Smooth muscle cell (in vitro differentiated cells): ENCODE measurements at regions not wholly inside any gene's neighbourhood (a gene's known extent, or its start where the extent isn't known, plus 50 kb on each side); places are given as distances from the start of the nearest gene placed in this dataset.

ENCODE experiments used
- DNase-seq: peaks from one replicate; lab custom pipeline; 2025; ENCODE audit not compliant: unreplicated experiment; lab: John Stamatoyannopoulos, UW
- H2AFZ ChIP-seq: fragments of 200-600 bp; sonication (generic); 2 replicates; pipeline ENCODE4 v1.6.0; 2016; ENCODE audit warnings: antibody characterized with exemption, low read depth, mild to moderate bottlenecking
- H3F3A ChIP-seq: fragments of 200-600 bp; sonication (generic); 2 replicates; pipeline ENCODE4 v1.6.0; 2017; ENCODE audit warnings: antibody characterized with exemption, low read depth
- H3K27ac ChIP-seq: fragments of 200-600 bp; sonication (generic); 2 replicates; pipeline ENCODE4 v1.5.1; 2016; ENCODE audit warnings: low read depth, mild to moderate bottlenecking
- H3K27me3 ChIP-seq: fragments of 200-600 bp; sonication (generic); 2 replicates; pipeline ENCODE4 v1.6.1; 2016; ENCODE audit warnings: low read depth, mild to moderate bottlenecking
- H3K36me3 ChIP-seq: fragments of 200-600 bp; sonication (generic); 2 replicates; pipeline ENCODE4 v1.5.1; 2016; ENCODE audit warnings: low read depth
- H3K4me1 ChIP-seq: fragments of 200-600 bp; sonication (generic); 2 replicates; pipeline ENCODE4 v1.5.1; 2016; ENCODE audit warnings: low read depth
- H3K4me2 ChIP-seq: fragments of 200-600 bp; sonication (generic); 2 replicates; pipeline ENCODE4 v1.6.0; 2016; ENCODE audit warnings: mild to moderate bottlenecking
- H3K4me3 ChIP-seq: fragments of 200-600 bp; sonication (generic); 2 replicates; pipeline ENCODE4 v1.5.1; 2016; ENCODE audit warnings: mild to moderate bottlenecking
- H3K79me2 ChIP-seq: fragments of 200-600 bp; sonication (generic); 2 replicates; pipeline ENCODE4 v1.6.0; 2016; ENCODE audit warnings: low read depth, mild to moderate bottlenecking
- H3K9ac ChIP-seq: fragments of 200-600 bp; sonication (generic); 2 replicates; pipeline ENCODE4 v1.6.0; 2016; ENCODE audit warnings: low read depth
- H3K9me3 ChIP-seq: fragments of 200-600 bp; sonication (generic); replicated peaks from 2 replicates; pipeline ENCODE4 v1.5.1; 2016; ENCODE audit warnings: low read depth
- H4K20me1 ChIP-seq: fragments of 200-600 bp; sonication (generic); 2 replicates; pipeline ENCODE4 v1.6.0; 2016; ENCODE audit warnings: low read depth
- WGBS: methylation state at CpG from one replicate; pipeline ENCODE4 v1.1.7; 2016; ENCODE audit warnings: low lambda C conversion rate; 5-methylcytosine and 5-hydroxymethylcytosine counted together
- TF ChIP-seq, protein P1 (sequence below): fragments of 200-600 bp; sonication (generic); IDR thresholded peaks from 2 replicates; pipeline ENCODE4 v1.5.1; 2017; ENCODE audit warnings: borderline replicate concordance, mild to moderate bottlenecking, antibody characterized with exemption; ENCODE audit not compliant: insufficient read depth, poor library complexity, severe bottlenecking

DNA sequence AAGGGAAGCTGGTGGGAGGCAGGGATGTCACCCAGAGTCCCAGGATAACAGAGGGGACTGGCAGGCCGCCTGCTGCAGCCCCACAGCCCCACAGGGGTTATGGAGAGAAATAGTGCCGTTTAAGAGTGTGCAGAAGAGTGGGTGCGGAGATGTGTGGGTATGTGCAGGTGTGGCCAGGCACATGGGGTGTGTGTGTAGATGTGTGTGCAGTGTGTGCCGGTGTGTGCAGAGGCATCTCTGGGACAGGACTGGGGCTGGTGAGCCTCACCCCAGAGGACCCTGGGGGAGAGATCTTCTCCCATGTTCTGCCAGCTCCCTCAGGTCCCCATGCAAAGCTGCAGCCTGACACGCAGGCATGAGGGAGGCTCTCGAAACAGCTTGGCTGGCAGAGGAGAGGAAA is 157.4 kb downstream of the RBFOX3 start:
- no peaks in the 10 kb centered on the region for H3K36me3 ChIP-seq
- H3K4me2 ChIP-seq: no peak overlapping the region
- 84% methylated on average over 6 of the region's 6 CpGs for WGBS
- no peaks in the 10 kb centered on the region for H3K9me3 ChIP-seq
- H3K9ac ChIP-seq: no peak overlapping the region
- no peaks in the 10 kb centered on the region for H3K79me2 ChIP-seq
- no peak overlapping the region for H3K27ac ChIP-seq
- H3K4me3 ChIP-seq: no peak overlapping the region
- no peaks in the 10 kb centered on the region for H3K4me1 ChIP-seq
- TF ChIP-seq, protein P1, sequence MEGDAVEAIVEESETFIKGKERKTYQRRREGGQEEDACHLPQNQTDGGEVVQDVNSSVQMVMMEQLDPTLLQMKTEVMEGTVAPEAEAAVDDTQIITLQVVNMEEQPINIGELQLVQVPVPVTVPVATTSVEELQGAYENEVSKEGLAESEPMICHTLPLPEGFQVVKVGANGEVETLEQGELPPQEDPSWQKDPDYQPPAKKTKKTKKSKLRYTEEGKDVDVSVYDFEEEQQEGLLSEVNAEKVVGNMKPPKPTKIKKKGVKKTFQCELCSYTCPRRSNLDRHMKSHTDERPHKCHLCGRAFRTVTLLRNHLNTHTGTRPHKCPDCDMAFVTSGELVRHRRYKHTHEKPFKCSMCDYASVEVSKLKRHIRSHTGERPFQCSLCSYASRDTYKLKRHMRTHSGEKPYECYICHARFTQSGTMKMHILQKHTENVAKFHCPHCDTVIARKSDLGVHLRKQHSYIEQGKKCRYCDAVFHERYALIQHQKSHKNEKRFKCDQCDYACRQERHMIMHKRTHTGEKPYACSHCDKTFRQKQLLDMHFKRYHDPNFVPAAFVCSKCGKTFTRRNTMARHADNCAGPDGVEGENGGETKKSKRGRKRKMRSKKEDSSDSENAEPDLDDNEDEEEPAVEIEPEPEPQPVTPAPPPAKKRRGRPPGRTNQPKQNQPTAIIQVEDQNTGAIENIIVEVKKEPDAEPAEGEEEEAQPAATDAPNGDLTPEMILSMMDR: no peak
- H3K27me3 ChIP-seq: no peaks in the 10 kb centered on the region
- no peaks in the 10 kb centered on the region for H4K20me1 ChIP-seq
- H3F3A ChIP-seq: no peaks in the 10 kb centered on the region
- H2AFZ ChIP-seq: no peak overlapping the region
- no peak for DNase-seq

DNA sequence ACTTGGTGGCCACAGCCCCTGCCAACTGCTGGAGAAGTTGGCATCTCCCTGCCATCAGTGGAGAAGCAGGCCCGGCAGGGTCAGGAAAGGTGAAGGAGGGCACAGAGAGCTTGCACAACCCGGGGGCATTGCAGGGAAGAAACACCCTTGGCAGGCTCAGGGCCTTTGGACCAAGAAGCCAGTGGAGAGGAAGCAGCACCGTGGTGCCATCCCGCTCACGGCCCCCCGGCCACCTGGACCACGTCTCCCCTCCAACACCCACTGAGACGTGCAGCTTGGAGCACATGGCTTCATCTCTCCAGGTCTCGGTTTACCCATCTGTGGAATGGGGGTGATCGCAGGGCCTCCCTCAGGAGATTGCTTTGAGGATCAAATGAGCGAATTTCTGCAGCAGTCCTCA is 158.1 kb downstream of the RBFOX3 start:
- H2AFZ ChIP-seq: no peak overlapping the region
- no peak for DNase-seq
- no peak overlapping the region for H3K9ac ChIP-seq
- H3K4me1 ChIP-seq: no peaks in the 10 kb centered on the region
- no peak overlapping the region for H3K4me2 ChIP-seq
- no peaks in the 10 kb centered on the region for H3K79me2 ChIP-seq
- 76% methylated on average over 11 of the region's 11 CpGs for WGBS
- H3F3A ChIP-seq: no peaks in the 10 kb centered on the region
- no peak overlapping the region for H3K4me3 ChIP-seq
- H3K27ac ChIP-seq: no peak overlapping the region
- no peaks in the 10 kb centered on the region for H4K20me1 ChIP-seq
- TF ChIP-seq, protein P1: no peak
- H3K9me3 ChIP-seq: no peaks in the 10 kb centered on the region
- H3K27me3 ChIP-seq: no peaks in the 10 kb centered on the region
- H3K36me3 ChIP-seq: no peaks in the 10 kb centered on the region

DNA sequence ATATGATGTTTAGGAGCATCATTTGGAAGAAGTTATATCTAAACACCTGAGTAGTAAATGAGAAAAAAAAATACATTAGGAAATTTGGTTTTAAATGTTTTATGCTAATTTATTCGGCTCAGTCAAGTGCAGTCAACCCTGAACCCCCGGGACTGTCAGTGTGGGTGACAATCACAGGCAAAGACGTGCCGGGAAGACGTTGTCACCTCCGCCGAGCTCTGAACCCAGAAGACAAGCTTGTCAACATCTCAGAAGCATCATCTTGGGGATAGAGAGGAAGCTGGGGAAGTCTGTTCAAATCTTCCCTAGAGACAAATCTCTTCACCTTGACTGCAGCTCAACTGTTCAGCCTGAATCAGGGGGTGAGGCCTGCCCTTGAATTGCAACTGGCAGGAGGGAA is 159.7 kb downstream of the RBFOX3 start:
- TF ChIP-seq, protein P1: no peak

DNA sequence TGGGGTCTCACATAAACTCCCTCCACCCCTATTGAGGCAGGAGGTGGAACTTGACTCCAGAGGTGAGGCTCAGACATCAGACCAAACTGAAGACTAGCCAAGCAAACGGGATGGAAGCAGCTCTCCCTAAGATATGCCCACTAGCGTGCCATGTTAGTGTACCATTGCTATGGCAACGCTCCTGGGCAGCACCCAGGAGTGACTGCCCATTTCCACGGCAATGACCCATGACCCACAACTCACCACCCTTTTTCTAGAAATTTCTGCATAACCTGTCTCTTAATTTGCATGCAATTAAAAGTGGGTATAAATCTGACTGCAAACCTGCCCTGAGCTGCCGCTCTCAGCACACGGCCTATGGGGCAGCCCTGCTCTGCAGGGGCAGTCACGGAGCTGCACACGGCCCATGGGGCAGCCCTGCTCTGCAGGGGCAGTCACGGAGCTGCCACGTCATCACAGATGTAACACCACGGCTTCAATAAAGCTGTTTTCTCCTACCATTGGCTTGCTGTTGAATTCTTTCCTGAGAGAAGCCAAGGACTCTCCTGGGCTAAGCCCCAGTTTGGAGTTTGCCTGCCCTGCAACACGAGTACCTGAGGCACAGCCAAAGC is 164.3 kb downstream of the RBFOX3 start:
- Histone ChIP-seq H3K27me3 (no peaks in the 10 kb centered on the region), H3K4me1 (no peaks in the 10 kb centered on the region), H3K79me2 (no peaks in the 10 kb centered on the region), H3F3A (no peaks in the 10 kb centered on the region), H4K20me1 (no peaks in the 10 kb centered on the region), H3K9ac (no peak overlapping the region), H3K4me3 (no peak overlapping the region), H3K27ac (no peak overlapping the region), H3K9me3 (no peaks in the 10 kb centered on the region), H2AFZ (no peak overlapping the region), H3K4me2 (no peak overlapping the region), H3K36me3 (no peaks in the 10 kb centered on the region)
- TF ChIP-seq, protein P1: no peak
- no peak for DNase-seq
- 84% methylated on average over 12 of the region's 12 CpGs for WGBS

More for the DNA sequence above, 159.7 kb downstream of the RBFOX3 start:
- Histone ChIP-seq H3K9ac (no peak overlapping the region), H3K79me2 (no peaks in the 10 kb centered on the region), H3K9me3 (no peaks in the 10 kb centered on the region), H3K36me3 (no peaks in the 10 kb centered on the region), H2AFZ (no peak overlapping the region), H3K27me3 (no peaks in the 10 kb centered on the region), H4K20me1 (no peaks in the 10 kb centered on the region), H3K27ac (no peak overlapping the region), H3K4me3 (no peak overlapping the region), H3F3A (no peaks in the 10 kb centered on the region), H3K4me1 (no peaks in the 10 kb centered on the region), H3K4me2 (no peak overlapping the region)
- WGBS: 92% methylated on average over 7 of the region's 7 CpGs
- DNase-seq: no peak
